Iris pigment epithelial cell (primary cell): ENCODE measurements at regions not wholly inside any gene's neighbourhood (a gene's known extent, or its start where the extent isn't known, plus 50 kb on each side); places are given as distances from the start of the nearest gene placed in this dataset.

Experiments
- DNase-seq: peaks from one replicate; pipeline ENCODE4 v3.0.0-alpha.2; 2011; ENCODE audit warnings: low read depth

DNA sequence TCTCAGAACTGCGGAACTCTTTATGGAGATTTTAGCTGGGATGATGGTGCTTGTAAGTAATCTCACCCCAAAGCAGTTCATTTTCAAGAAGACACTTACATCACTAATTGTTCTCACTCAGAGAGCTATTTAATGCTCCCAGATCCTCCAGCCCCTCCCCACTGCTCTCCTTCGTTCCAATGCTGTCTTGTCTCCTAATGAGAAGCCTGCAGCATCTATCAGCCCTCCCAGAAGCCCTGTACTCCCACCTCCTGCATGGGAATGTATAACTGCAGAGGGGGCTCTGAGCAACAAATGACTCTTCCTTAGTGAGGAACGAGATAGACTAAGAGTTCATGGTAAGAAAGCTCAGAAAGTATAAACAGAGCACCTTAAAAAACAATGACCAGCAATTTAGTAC, 377.4 kb upstream of the RUNX1 start:
- no peak for DNase-seq

DNA sequence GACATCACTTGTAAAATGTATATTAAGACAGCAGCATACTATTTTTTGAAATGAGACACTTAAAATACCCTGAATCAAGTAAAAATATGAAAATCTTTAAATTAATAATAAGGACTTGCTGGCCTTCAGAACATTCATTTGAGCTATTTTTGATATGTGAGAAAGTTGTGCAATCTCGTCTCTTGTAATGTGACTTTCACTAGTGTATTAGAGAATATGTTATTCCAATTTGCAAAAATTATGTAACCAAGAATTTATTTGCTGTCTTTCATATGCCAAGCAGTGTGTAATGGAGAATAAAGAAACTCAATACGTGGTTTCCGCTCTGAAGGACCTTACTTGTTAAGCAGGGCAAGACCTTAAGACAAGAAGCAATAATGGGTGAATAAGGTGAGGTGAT, 375.0 kb upstream of the RUNX1 start:
- DNase-seq, result no peak

DNA sequence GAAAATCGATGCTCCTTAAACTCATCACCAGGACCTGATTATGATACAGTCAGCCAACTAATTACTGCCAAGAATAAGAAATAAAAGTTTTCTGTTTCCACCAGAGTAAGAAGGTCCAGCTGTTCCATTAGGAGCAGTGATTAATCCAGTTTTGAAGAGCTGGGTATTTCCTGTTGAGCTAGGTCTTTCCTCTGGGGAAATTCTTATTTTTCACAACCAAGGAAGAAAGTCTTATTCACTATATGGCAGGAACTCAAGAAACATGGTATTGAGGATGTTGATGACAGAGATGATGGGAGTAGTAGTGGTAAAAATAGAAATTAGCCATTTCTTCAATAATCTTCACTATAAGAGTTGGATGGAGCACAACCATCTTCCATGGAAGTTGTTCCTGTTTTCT, 374.6 kb upstream of the RUNX1 start:
- DNase-seq, result peak; percentile 37

- DNase-seq, result no peak
These were observed 372.9 kb upstream of the RUNX1 start for GRCh38 chr21:35422011-35422410.

DNA sequence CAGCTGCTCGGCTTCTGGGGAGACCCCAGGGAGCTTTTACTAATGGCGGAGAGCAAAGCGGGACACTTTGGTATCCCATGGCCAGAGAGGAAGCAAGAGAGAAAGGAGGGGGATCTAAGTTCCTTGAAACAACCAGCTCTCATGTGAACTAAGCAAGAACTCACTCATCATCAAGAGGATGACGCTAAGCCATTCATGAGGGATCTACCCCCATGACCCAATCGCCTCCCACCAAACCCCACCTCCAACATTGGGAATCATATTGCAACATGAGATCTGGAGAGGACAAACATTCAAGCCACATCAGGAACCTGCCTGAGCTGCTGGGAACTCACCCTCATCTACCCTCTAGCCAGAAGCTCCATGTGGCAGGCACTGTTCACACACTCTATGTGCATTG, 372.1 kb upstream of the RUNX1 start:
- DNase-seq, result no peak

- DNase-seq, result no peak
These were observed 371.6 kb upstream of the RUNX1 start for GRCh38 chr21:35420656-35421055.

- DNase-seq, result no peak
These were observed 368.7 kb upstream of the RUNX1 start for GRCh38 chr21:35417762-35418161.

DNA sequence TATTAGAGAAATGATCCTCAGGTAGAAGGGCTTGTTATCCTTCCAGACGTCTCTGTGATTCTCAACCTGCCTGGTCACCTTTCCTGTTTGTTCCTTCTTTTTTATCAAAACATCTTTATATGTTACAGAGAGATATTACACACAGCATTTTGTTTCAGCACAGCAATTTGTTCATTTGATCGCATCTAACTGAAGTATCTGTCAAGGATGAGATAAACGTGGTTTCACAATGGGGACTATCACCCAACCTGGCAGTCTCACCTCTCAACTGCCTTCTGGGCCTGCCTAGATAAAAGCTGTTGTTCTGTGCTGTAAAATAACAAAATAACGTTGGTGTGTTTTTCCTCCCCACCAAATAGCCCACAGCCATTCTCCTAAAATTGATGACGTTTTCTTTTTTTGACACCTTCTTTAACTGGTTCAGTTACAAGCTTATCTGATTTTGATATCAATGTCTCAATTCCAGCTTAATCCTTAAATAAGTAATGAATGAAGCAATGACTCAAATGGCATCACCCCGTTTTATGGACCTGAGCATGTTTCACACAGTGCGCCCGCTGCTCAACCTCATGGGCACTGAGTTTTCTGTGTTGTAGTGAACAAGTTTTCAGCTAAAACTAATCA, 367.9 kb upstream of the RUNX1 start:
- DNase-seq, result no peak

GRCh38 chr21:35414507-35415139, 365.5 kb upstream of the RUNX1 start:
- no peak for DNase-seq

GRCh38 chr21:35414056-35414455, 365.0 kb upstream of the RUNX1 start:
- no peak for DNase-seq

- no peak for DNase-seq
These were observed 363.1 kb upstream of the RUNX1 start for GRCh38 chr21:35412231-35412630.

DNA sequence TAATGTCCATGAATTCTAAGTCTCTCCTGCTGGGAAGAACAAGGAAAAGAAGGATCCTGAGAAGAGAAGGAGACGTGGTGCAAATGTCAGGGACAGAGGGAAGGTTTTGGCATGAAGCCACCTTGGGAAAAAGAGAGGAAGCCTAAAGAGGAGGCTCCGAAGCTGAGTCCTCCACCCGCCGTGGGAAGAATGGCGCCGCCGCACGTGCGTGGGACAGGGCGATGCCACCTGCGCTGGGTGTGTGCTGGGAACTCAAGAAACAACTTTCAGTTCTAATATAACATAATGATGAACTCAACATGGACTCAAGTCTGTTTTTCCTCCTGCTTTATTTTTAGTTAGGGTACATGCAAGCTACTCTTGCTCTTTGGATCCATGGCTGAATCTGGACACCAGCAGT, 362.3 kb upstream of the RUNX1 start:
- no peak for DNase-seq

- no peak for DNase-seq
These were observed 361.6 kb upstream of the RUNX1 start for GRCh38 chr21:35410656-35411055.

- DNase-seq, result no peak
These were observed 361.0 kb upstream of the RUNX1 start for GRCh38 chr21:35410123-35410522.

DNA sequence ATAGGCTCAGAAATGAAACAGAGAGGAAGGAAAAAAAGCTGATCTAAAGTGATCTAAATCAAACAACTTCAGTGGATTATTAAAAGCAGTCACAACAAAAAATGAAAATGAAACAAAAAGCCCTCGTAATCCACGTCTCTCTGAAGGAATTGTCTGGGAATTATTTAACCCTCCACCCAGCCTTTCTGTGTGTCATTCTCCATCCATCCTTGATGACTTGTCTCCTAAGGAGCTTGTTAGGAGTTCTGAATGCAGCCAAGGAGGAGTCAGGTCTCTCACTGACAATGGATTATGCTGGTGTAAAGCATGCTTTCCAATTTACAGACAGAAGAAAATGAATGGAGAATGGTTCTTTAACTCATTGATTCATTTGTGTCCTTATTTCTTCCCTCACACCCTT, 359.3 kb upstream of the RUNX1 start:
- DNase-seq, result peak; percentile 28

DNA sequence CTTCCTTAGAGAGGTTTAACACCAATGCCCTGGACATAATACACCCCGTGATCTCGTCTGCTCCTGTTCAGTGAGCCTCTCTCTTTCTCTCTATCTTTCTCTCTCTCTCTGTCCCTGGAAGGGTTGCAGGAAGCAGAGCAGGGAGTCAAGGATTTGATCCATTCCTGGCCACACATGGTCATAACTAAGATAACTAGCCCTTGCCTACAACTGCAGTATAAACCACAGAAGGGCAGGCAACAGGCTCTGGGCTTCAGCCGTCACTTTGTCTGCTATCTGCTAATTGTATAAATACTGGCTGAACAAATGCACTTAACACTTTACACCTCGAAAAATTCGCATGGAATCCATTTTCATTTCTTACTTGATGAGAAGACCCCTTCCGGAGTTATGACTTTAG, 357.5 kb upstream of the RUNX1 start:
- DNase-seq, result no peak

- no peak for DNase-seq
These were observed 356.9 kb upstream of the RUNX1 start for GRCh38 chr21:35405981-35406380.

DNA sequence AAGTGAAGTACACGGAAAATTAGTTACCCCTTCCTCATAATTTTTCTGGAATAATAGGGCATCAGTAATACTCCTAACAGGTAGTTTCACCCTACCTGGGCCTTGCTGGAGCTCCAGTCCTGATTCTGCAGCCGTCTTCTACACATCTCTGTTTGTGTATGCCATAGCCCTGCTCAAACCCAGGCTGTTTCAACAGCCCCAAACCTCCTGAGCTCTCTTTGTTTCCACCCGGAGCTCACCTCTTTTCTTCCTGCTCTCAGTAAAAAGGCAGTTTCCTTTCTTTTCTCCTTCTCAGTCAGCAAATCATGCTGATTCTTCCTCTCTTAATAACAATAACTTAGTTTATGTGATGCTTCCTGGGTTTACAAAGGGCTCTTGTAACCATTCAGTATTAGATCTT, 355.1 kb upstream of the RUNX1 start:
- DNase-seq, result no peak

DNA sequence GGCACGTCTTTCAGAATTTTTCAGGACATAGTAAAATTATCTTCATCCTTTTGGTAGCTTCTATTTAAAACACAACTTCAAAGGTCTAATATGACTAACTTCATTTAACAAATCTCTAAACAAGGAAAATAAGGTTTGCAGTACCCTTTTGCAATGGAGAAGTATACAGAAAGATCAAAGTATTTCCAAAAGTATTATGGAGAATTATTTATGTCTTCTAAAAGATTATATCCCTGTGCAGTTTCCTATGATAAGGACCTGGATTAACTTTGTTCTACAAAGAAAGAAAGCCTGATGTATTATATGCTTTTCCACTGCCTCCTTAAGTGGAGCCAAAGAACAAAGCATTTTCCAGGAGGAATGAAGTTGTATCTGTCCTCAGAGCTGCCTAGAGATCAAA, 353.0 kb upstream of the RUNX1 start:
- no peak for DNase-seq

- DNase-seq, result peak; percentile 38
These were observed 352.4 kb upstream of the RUNX1 start for GRCh38 chr21:35401476-35401875.

DNA sequence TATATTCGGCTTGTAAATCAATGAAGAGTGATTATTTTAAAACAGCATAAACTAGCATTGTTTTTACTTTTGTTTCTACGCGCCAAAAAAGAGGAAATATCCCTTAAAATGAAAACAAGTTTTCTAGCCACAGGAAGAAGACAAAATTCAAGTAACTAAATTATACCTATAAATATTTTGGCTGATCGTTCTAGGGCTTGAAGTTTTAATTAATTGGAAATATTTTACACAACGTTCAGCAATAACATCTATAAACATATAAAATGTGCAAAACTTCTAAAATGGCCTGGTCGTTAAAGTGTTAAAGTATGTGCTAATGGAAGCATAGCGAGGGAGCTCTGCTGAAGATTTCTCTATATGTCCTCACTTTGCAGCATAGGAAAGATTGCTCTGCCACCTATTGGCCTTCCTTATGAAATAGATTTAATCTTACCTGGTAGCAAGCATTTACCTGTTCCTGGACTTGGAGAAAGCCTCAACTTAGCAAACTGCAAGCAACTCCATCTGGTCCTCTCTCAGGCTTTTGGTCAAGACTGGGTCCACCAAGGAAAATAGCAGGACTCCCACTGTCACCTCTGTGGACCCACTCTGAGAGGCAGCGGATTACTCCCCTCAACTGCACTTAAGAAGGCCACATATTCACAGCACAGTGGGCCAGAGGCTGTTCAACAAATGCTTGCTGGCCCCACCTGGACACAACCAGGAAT, 351.3 kb upstream of the RUNX1 start:
- peak; percentile 80 for DNase-seq

- no peak for DNase-seq
These were observed 350.6 kb upstream of the RUNX1 start for GRCh38 chr21:35399706-35400105.

DNA sequence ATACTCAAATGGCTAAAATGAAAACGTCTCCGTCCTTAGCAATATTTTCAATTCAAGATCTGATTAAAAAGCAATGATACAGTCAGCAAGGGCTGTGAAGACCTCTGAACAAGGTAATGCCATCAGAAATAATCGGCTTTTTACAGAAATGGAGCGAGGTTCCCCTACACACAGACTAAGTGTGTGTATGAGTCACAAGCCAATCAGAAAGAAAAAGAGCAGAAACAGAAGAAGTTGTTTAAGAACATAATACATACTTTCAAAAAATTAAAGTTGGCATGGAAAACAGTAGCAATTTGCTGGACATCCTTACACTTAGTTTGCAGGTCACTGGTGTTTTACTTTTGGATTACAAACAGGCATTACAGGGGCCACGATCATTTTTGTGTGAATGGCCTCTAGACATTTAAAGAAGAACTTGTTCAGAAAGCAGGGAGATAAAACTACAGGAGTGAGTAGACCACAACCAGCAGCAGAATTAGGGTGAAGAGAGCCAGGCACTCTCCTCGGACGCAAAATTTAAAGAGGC, 350.0 kb upstream of the RUNX1 start:
- DNase-seq, result peak; percentile 41
